ENCODE measurements at regions not wholly inside any gene's neighbourhood (a gene's known extent, or its start where the extent isn't known, plus 50 kb on each side); places are given as distances from the start of the nearest gene placed in this dataset.

GRCh38 chr14:22071006-22071405 is 397.4 kb upstream of the OR4E1 start:
- FAIRE-seq (no peak), DNase-seq (ENCODE audit: low spot score) (no peak)

- peak; percentile 36 for DNase-seq (ENCODE audit: low spot score)
- FAIRE-seq: no peak
Observed at GRCh38 chr14:22070119-22070982, 396.7 kb upstream of the OR4E1 start.

- DNase-seq (ENCODE audit: low spot score): no peak
- FAIRE-seq: no peak
Observed at GRCh38 chr14:22065347-22065746, 391.7 kb upstream of the OR4E1 start.

- FAIRE-seq: no peak
- no peak for DNase-seq (ENCODE audit: low spot score)
Observed at GRCh38 chr14:22059201-22059600, 385.6 kb upstream of the OR4E1 start.

- no peak for FAIRE-seq
- DNase-seq (ENCODE audit: low spot score): no peak
Observed at GRCh38 chr14:22052795-22053194, 379.2 kb upstream of the OR4E1 start.

GRCh38 chr14:22047115-22047514 is 373.5 kb upstream of the OR4E1 start:
- FAIRE-seq: no peak
- DNase-seq (ENCODE audit: low spot score): peak; percentile 54

GRCh38 chr14:22046063-22046462 is 372.4 kb upstream of the OR4E1 start:
- DNase-seq (ENCODE audit: low spot score) (no peak), FAIRE-seq (no peak)

- DNase-seq (ENCODE audit: low spot score) (no peak), FAIRE-seq (no peak)
Observed at GRCh38 chr14:22044193-22044592, 370.6 kb upstream of the OR4E1 start.

GRCh38 chr14:22040781-22041125 is 367.1 kb upstream of the OR4E1 start:
- DNase-seq (ENCODE audit: low spot score) (no peak), FAIRE-seq (no peak)

- FAIRE-seq: no peak
- DNase-seq (ENCODE audit: low spot score): peak; percentile 25
Observed at GRCh38 chr14:22039938-22040780, 366.5 kb upstream of the OR4E1 start.

GRCh38 chr14:22036541-22037239 is 363.1 kb upstream of the OR4E1 start:
- DNase-seq (ENCODE audit: low spot score) (no peak), FAIRE-seq (no peak)

GRCh38 chr14:22026527-22026926 is 352.9 kb upstream of the OR4E1 start:
- DNase-seq (ENCODE audit: low spot score) (no peak), FAIRE-seq (no peak)

- FAIRE-seq (no peak), DNase-seq (ENCODE audit: low spot score) (no peak)
Observed at GRCh38 chr14:22025879-22026278, 352.3 kb upstream of the OR4E1 start.

- no peak for FAIRE-seq
Observed at GRCh38 chr14:22024137-22024536, 350.5 kb upstream of the OR4E1 start.

GRCh38 chr14:22018890-22019289 is 345.3 kb upstream of the OR4E1 start:
- DNase-seq (ENCODE audit: low spot score) (no peak), FAIRE-seq (no peak)

More at GRCh38 chr14:22024137-22024536, 350.5 kb upstream of the OR4E1 start:
- DNase-seq (ENCODE audit: low spot score): no peak

- peak; percentile 67 for FAIRE-seq
- no peak for DNase-seq (ENCODE audit: low spot score)
Observed at GRCh38 chr14:22012452-22012851, 338.8 kb upstream of the OR4E1 start.

GRCh38 chr14:22011253-22011642 is 337.6 kb upstream of the OR4E1 start:
- FAIRE-seq (no peak), DNase-seq (ENCODE audit: low spot score) (no peak)

- no peak for DNase-seq (ENCODE audit: low spot score)
- FAIRE-seq: no peak
Observed at GRCh38 chr14:22010545-22011252, 337.1 kb upstream of the OR4E1 start.

GRCh38 chr14:22008766-22009165 is 335.1 kb upstream of the OR4E1 start:
- no peak for DNase-seq (ENCODE audit: low spot score)
- no peak for FAIRE-seq

- FAIRE-seq: no peak
- DNase-seq (ENCODE audit: low spot score): no peak
Observed at GRCh38 chr14:22007784-22008412, 334.3 kb upstream of the OR4E1 start.

- no peak for FAIRE-seq
Observed at GRCh38 chr14:22007363-22007762, 333.7 kb upstream of the OR4E1 start.

More at GRCh38 chr14:22007363-22007762, 333.7 kb upstream of the OR4E1 start:
- DNase-seq (ENCODE audit: low spot score): no peak
